Neural progenitor cell (in vitro differentiated cells): ENCODE measurements at regions not wholly inside any gene's neighbourhood (a gene's known extent, or its start where the extent isn't known, plus 50 kb on each side); places are given as distances from the start of the nearest gene placed in this dataset.

Source experiments
- DNase-seq: peaks from one replicate; pipeline ENCODE4 v3.0.0-alpha.2; 2016; ENCODE audit warnings: low spot score
- H2AFZ ChIP-seq: fragments of 200-600 bp; sonication (generic); replicated peaks from 2 replicates; pipeline ENCODE4 v1.6.1; 2016; ENCODE audit warnings: antibody characterized with exemption
- H3F3A ChIP-seq: fragments of 200-600 bp; sonication (generic); 2 replicates; pipeline ENCODE4 v1.6.1; 2016; ENCODE audit warnings: antibody characterized with exemption, low read depth
- H3K27ac ChIP-seq: fragments of 200-600 bp; sonication (generic); 2 replicates; pipeline ENCODE4 v1.5.1; 2016; ENCODE audit warnings: mild to moderate bottlenecking
- H3K27me3 ChIP-seq: fragments of 200-600 bp; sonication (generic); 2 replicates; pipeline ENCODE4 v1.6.1; 2016; ENCODE audit warnings: mild to moderate bottlenecking, moderate library complexity
- H3K36me3 ChIP-seq: fragments of 200-600 bp; sonication (generic); 2 replicates; pipeline ENCODE4 v1.5.1; 2016
- H3K4me1 ChIP-seq: fragments of 200-600 bp; sonication (generic); 2 replicates; pipeline ENCODE4 v1.6.1; 2016; ENCODE audit warnings: mixed run types
- H3K4me2 ChIP-seq: fragments of 200-600 bp; sonication (generic); 2 replicates; pipeline ENCODE4 v1.6.1; 2016
- H3K4me3 ChIP-seq: fragments of 200-600 bp; sonication (generic); 2 replicates; pipeline ENCODE4 v1.5.1; 2016
- H3K79me2 ChIP-seq: fragments of 200-600 bp; sonication (generic); 2 replicates; pipeline ENCODE4 v1.6.1; 2016; ENCODE audit warnings: low read depth
- H3K9ac ChIP-seq: fragments of 200-600 bp; sonication (generic); 2 replicates; pipeline ENCODE4 v1.6.1; 2016
- H3K9me3 ChIP-seq: fragments of 200-600 bp; sonication (generic); 2 replicates; pipeline ENCODE4 v1.5.1; 2016; ENCODE audit warnings: low read depth
- H4K20me1 ChIP-seq: fragments of 200-600 bp; sonication (generic); 2 replicates; pipeline ENCODE4 v1.6.1; 2016; ENCODE audit warnings: low read depth
- H3K27ac Mint-ChIP-seq: 3 replicates; pipeline ENCODE4 v1.8.0; 2021; ENCODE audit warnings: mixed read lengths
- H3K27me3 Mint-ChIP-seq: 2 replicates; pipeline ENCODE4 v1.8.0; 2022; ENCODE audit warnings: low read depth, mild to moderate bottlenecking, inconsistent platforms, moderate library complexity, mixed read lengths; ENCODE audit not compliant: insufficient read depth
- H3K36me3 Mint-ChIP-seq: 3 replicates; pipeline ENCODE4 v1.8.0; 2021; ENCODE audit warnings: mixed read lengths
- H3K4me1 Mint-ChIP-seq: 3 replicates; pipeline ENCODE4 v1.8.0; 2021; ENCODE audit warnings: mixed read lengths
- H3K4me3 Mint-ChIP-seq: 3 replicates; pipeline ENCODE4 v1.8.0; 2021; ENCODE audit warnings: mild to moderate bottlenecking, moderate library complexity, mixed read lengths
- H3K9me3 Mint-ChIP-seq: 3 replicates; pipeline ENCODE4 v1.8.0; 2020; ENCODE audit warnings: mixed read lengths
- CTCF ChIP-seq: fragments of 200-600 bp; sonication (generic); IDR thresholded peaks from 2 replicates; pipeline ENCODE4 v1.5.1; 2017; ENCODE audit warnings: antibody characterized with exemption, mild to moderate bottlenecking
- EZH2 ChIP-seq: fragments of 200-600 bp; sonication (generic); IDR thresholded peaks from 2 replicates; pipeline ENCODE4 v1.6.1; 2017; ENCODE audit warnings: antibody characterized with exemption, mild to moderate bottlenecking, moderate library complexity
- EZH2phosphoT487 ChIP-seq: fragments of 200-600 bp; sonication (generic); IDR thresholded peaks from 2 replicates; pipeline ENCODE4 v1.6.1; 2017; ENCODE audit warnings: antibody characterized with exemption

- H3K9me3 Mint-ChIP-seq = no peaks in the 10 kb centered on the region
- no peaks in the 10 kb centered on the region for H3K9me3 ChIP-seq
- H2AFZ ChIP-seq = no peak overlapping the region
- TF ChIP-seq EZH2 = no peak
- no peak for TF ChIP-seq EZH2phosphoT487
- no peak for TF ChIP-seq CTCF
- no peak overlapping the region for H3K4me3 Mint-ChIP-seq
- DNase-seq = no peak
- H3K36me3 ChIP-seq = no peaks in the 10 kb centered on the region
- no peaks in the 10 kb centered on the region for H3K79me2 ChIP-seq
- no peaks in the 10 kb centered on the region for H4K20me1 ChIP-seq
- H3K4me1 ChIP-seq = peaks cover 8% of the 10 kb centered on the region
- H3K9ac ChIP-seq = no peak overlapping the region
- H3K27me3 Mint-ChIP-seq = peaks cover 7% of the 10 kb centered on the region
- no peak overlapping the region for H3K27ac Mint-ChIP-seq
- peaks cover 6% of the 10 kb centered on the region for H3F3A ChIP-seq
- H3K4me1 Mint-ChIP-seq = peaks cover 23% of the 10 kb centered on the region
- H3K4me2 ChIP-seq = no peak overlapping the region
- no peak overlapping the region for H3K4me3 ChIP-seq
- H3K27ac ChIP-seq = no peak overlapping the region
- H3K27me3 ChIP-seq = peaks cover 14% of the 10 kb centered on the region
- no peaks in the 10 kb centered on the region for H3K36me3 Mint-ChIP-seq
These were observed 99.4 kb upstream of the SLC45A1 start for GRCh38 chr1:8218351-8219092.

GRCh38 chr1:8217809-8218208, 100.1 kb upstream of the SLC45A1 start:
- no peak overlapping the region for H3K27ac ChIP-seq
- Mint-ChIP-seq H3K36me3 (no peaks in the 10 kb centered on the region), H3K4me1 (peaks cover 26% of the 10 kb centered on the region), H3K9me3 (no peaks in the 10 kb centered on the region), H3K27me3 (peaks cover 10% of the 10 kb centered on the region), H3K4me3 (peak overlapping the region; percentile 69), H3K27ac (no peak overlapping the region)
- peak overlapping the region; percentile 8 for H3K4me3 ChIP-seq
- peak overlapping the region; percentile 96 for H2AFZ ChIP-seq
- peaks cover 6% of the 10 kb centered on the region for H3F3A ChIP-seq
- no peaks in the 10 kb centered on the region for H3K36me3 ChIP-seq
- no peaks in the 10 kb centered on the region for H3K9me3 ChIP-seq
- H3K27me3 ChIP-seq = peaks cover 14% of the 10 kb centered on the region
- no peak for TF ChIP-seq EZH2
- TF ChIP-seq EZH2phosphoT487 = no peak
- no peak for TF ChIP-seq CTCF
- no peak overlapping the region for H3K9ac ChIP-seq
- H3K79me2 ChIP-seq = no peaks in the 10 kb centered on the region
- H3K4me2 ChIP-seq = peak overlapping the region; percentile 73
- no peaks in the 10 kb centered on the region for H4K20me1 ChIP-seq
- no peak for DNase-seq
- peaks cover 8% of the 10 kb centered on the region for H3K4me1 ChIP-seq

- peak overlapping the region; percentile 8 for H3K4me3 ChIP-seq
- H3K36me3 ChIP-seq = no peaks in the 10 kb centered on the region
- peaks cover 14% of the 10 kb centered on the region for H3K27me3 ChIP-seq
- peak; percentile 74 for DNase-seq
- Mint-ChIP-seq H3K27me3 (peaks cover 11% of the 10 kb centered on the region), H3K36me3 (no peaks in the 10 kb centered on the region), H3K27ac (peak overlapping the region; percentile 79), H3K9me3 (no peaks in the 10 kb centered on the region), H3K4me1 (peaks cover 32% of the 10 kb centered on the region), H3K4me3 (peak overlapping the region; percentile 76)
- H3K27ac ChIP-seq = no peak overlapping the region
- H3K4me1 ChIP-seq = peaks cover 8% of the 10 kb centered on the region
- H4K20me1 ChIP-seq = no peaks in the 10 kb centered on the region
- no peak overlapping the region for H3K9ac ChIP-seq
- H3K79me2 ChIP-seq = no peaks in the 10 kb centered on the region
- peak overlapping the region; percentile 73 for H3K4me2 ChIP-seq
- no peaks in the 10 kb centered on the region for H3K9me3 ChIP-seq
- peaks cover 6% of the 10 kb centered on the region for H3F3A ChIP-seq
- H2AFZ ChIP-seq = peak overlapping the region; percentile 96
- TF ChIP-seq EZH2phosphoT487 (no peak), CTCF (no peak), EZH2 (peak; percentile 14)
These were observed 100.8 kb upstream of the SLC45A1 start for GRCh38 chr1:8217011-8217711.
